Osteoblast (primary cell): ENCODE measurements at regions not wholly inside any gene's neighbourhood (a gene's known extent, or its start where the extent isn't known, plus 50 kb on each side); places are given as distances from the start of the nearest gene placed in this dataset.

ENCODE experiments used
- DNase-seq: peaks from one replicate; pipeline ENCODE4 v3.0.0; 2011; ENCODE audit warnings: low spot score, mixed read lengths; ENCODE audit not compliant: insufficient read length; ENCODE audit errors: missing footprints
- H2AFZ ChIP-seq: 2 replicates; pipeline ENCODE4 v1.6.0; 2011; ENCODE audit warnings: mild to moderate bottlenecking, low read length
- H3K27ac ChIP-seq: 2 replicates; pipeline ENCODE4 v1.5.1; 2011; ENCODE audit warnings: mild to moderate bottlenecking, low read depth, low read length, moderate library complexity
- H3K27me3 ChIP-seq: 2 replicates; pipeline ENCODE4 v1.6.0; 2012; ENCODE audit warnings: mild to moderate bottlenecking, control low read depth, inconsistent platforms, low read length, moderate library complexity; ENCODE audit not compliant: insufficient read depth
- H3K36me3 ChIP-seq: 2 replicates; pipeline ENCODE4 v1.5.1; 2011; ENCODE audit warnings: mild to moderate bottlenecking, low read length, control low read depth, moderate library complexity; ENCODE audit not compliant: insufficient read depth
- H3K4me1 ChIP-seq: 2 replicates; pipeline ENCODE4 v1.5.1; 2011; ENCODE audit warnings: mild to moderate bottlenecking, low read length, control low read depth, moderate library complexity; ENCODE audit not compliant: insufficient read depth
- H3K4me2 ChIP-seq: 2 replicates; pipeline ENCODE4 v1.6.0; 2011; ENCODE audit warnings: mild to moderate bottlenecking, low read length; ENCODE audit not compliant: insufficient read depth
- H3K4me3 ChIP-seq: fragments of 200-600 bp; sonication (generic); 3 replicates; pipeline ENCODE4 v1.5.1; 2012; ENCODE audit warnings: mild to moderate bottlenecking, low read length, inconsistent platforms; ENCODE audit not compliant: insufficient read depth
- H3K79me2 ChIP-seq: 2 replicates; pipeline ENCODE4 v1.6.0; 2012; ENCODE audit warnings: mild to moderate bottlenecking, low read length, control low read depth, inconsistent platforms; ENCODE audit not compliant: insufficient read depth
- H3K9me3 ChIP-seq: 2 replicates; pipeline ENCODE4 v1.5.1; 2011; ENCODE audit warnings: low read depth, low read length, control low read depth
- H4K20me1 ChIP-seq: 2 replicates; pipeline ENCODE4 v1.6.0; 2012; ENCODE audit warnings: mild to moderate bottlenecking, low read length, control low read depth; ENCODE audit not compliant: insufficient read depth
- TF ChIP-seq, protein P1 (sequence below): IDR thresholded peaks from 2 replicates; pipeline ENCODE4 v1.5.1; 2011; ENCODE audit warnings: mild to moderate bottlenecking, low read depth, low read length, moderate library complexity; ENCODE audit errors: extremely low read depth

DNA sequence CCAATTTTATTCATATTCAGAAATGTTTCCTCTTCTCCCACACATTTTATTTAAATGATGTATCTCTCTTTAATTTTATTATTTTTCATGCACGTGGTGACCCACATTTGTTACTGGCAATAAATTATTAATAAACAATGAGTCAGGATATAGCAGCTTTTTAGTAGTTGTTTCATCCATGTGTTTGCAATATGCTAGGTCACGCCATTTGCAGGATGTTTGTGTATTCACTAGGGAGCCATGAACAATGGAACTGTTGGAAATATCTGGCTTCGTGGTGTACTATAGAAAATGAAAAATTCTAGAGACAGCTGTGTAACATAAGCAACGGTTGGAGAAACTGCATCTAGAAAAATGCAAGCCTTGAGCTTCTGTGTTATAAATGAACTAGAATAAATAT is 176.0 kb upstream of the COL3A1 start:
- Histone ChIP-seq H3K27ac (no peak overlapping the region), H3K9me3 (peaks cover 5% of the 10 kb centered on the region), H2AFZ (no peak overlapping the region), H3K36me3 (no peaks in the 10 kb centered on the region), H3K4me1 (no peaks in the 10 kb centered on the region), H3K4me2 (no peak overlapping the region), H3K79me2 (no peaks in the 10 kb centered on the region), H4K20me1 (no peaks in the 10 kb centered on the region), H3K4me3 (no peak overlapping the region), H3K27me3 (no peaks in the 10 kb centered on the region)
- TF ChIP-seq, protein P1, sequence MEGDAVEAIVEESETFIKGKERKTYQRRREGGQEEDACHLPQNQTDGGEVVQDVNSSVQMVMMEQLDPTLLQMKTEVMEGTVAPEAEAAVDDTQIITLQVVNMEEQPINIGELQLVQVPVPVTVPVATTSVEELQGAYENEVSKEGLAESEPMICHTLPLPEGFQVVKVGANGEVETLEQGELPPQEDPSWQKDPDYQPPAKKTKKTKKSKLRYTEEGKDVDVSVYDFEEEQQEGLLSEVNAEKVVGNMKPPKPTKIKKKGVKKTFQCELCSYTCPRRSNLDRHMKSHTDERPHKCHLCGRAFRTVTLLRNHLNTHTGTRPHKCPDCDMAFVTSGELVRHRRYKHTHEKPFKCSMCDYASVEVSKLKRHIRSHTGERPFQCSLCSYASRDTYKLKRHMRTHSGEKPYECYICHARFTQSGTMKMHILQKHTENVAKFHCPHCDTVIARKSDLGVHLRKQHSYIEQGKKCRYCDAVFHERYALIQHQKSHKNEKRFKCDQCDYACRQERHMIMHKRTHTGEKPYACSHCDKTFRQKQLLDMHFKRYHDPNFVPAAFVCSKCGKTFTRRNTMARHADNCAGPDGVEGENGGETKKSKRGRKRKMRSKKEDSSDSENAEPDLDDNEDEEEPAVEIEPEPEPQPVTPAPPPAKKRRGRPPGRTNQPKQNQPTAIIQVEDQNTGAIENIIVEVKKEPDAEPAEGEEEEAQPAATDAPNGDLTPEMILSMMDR: no peak
- no peak for DNase-seq

DNA sequence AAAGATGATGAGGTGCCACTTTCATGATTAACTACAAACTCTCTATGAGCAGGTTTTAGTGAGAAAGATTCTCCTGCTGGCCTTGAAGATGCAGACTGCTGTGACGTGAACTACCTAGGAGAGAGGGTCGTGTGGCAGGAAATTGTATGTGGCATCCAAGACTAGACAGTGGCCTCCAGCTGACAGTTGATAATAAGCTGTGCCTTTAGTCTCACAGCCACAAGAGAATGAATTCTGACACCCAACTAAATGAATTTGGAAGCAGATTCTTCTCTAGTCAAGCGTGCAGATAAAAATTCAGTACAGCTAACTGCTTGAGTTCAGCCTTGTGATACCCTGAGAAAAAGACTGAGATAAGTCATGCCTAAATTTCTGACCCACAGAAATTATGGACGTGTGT is 169.0 kb upstream of the COL3A1 start:
- Histone ChIP-seq H2AFZ (no peak overlapping the region), H3K9me3 (peaks cover 10% of the 10 kb centered on the region), H4K20me1 (no peaks in the 10 kb centered on the region), H3K79me2 (no peaks in the 10 kb centered on the region), H3K4me1 (peaks cover 20% of the 10 kb centered on the region), H3K27ac (no peak overlapping the region), H3K4me2 (no peak overlapping the region), H3K4me3 (no peak overlapping the region), H3K27me3 (no peaks in the 10 kb centered on the region), H3K36me3 (no peaks in the 10 kb centered on the region)
- TF ChIP-seq, protein P1: no peak
- DNase-seq: no peak

- Histone ChIP-seq H3K27me3 (no peaks in the 10 kb centered on the region), H3K4me3 (no peak overlapping the region), H3K79me2 (no peaks in the 10 kb centered on the region), H3K27ac (peak overlapping the region; percentile 34), H4K20me1 (no peaks in the 10 kb centered on the region), H3K9me3 (no peaks in the 10 kb centered on the region), H2AFZ (no peak overlapping the region), H3K4me2 (peak overlapping the region; percentile 16), H3K36me3 (no peaks in the 10 kb centered on the region), H3K4me1 (peaks cover 49% of the 10 kb centered on the region)
- DNase-seq: peak; percentile 60
- TF ChIP-seq, protein P1: no peak
Observed at GRCh38 chr2:188808947-188809355, 165.2 kb upstream of the COL3A1 start.

GRCh38 chr2:188810586-188810985 is 163.6 kb upstream of the COL3A1 start:
- Histone ChIP-seq H4K20me1 (no peaks in the 10 kb centered on the region), H3K79me2 (no peaks in the 10 kb centered on the region), H3K9me3 (no peaks in the 10 kb centered on the region), H2AFZ (no peak overlapping the region), H3K27me3 (no peaks in the 10 kb centered on the region), H3K4me1 (peaks cover 53% of the 10 kb centered on the region), H3K4me2 (no peak overlapping the region), H3K27ac (peak overlapping the region; percentile 92), H3K36me3 (no peaks in the 10 kb centered on the region), H3K4me3 (no peak overlapping the region)
- TF ChIP-seq, protein P1: no peak
- DNase-seq: no peak
